IPS-20b (cell line): ENCODE measurements at regions not wholly inside any gene's neighbourhood (a gene's known extent, or its start where the extent isn't known, plus 50 kb on each side); places are given as distances from the start of the nearest gene placed in this dataset.
A peak's percentile ranks its signal among the peaks of the same experiment; 100 is the strongest.
"Not testable (repeated sequence)": the region's sequence is repeated elsewhere in the genome, so short reads cannot be mapped to it uniquely, and the experiment has no call there.

ENCODE experiments used
- H3K27ac ChIP-seq: one replicate; pipeline ENCODE4 v1.5.1; 2013; ENCODE audit warnings: low read length
- H3K27me3 ChIP-seq: 2 replicates; pipeline ENCODE4 v1.6.1; 2013; ENCODE audit warnings: mild to moderate bottlenecking, low read length, inconsistent platforms; ENCODE audit not compliant: insufficient read depth
- H3K36me3 ChIP-seq: 2 replicates; pipeline ENCODE4 v1.6.1; 2013; ENCODE audit warnings: low read depth, mild to moderate bottlenecking, inconsistent platforms, low read length, moderate library complexity; ENCODE audit not compliant: insufficient read depth
- H3K4me1 ChIP-seq: 2 replicates; pipeline ENCODE4 v1.6.1; 2013; ENCODE audit warnings: mild to moderate bottlenecking, control low read depth, inconsistent platforms, low read length, moderate library complexity; ENCODE audit not compliant: insufficient read depth
- H3K4me3 ChIP-seq: 2 replicates; pipeline ENCODE4 v1.5.1; 2013; ENCODE audit warnings: mild to moderate bottlenecking, low read length, inconsistent platforms
- H3K9ac ChIP-seq: 2 replicates; pipeline ENCODE4 v1.6.1; 2013; ENCODE audit warnings: low read depth, mild to moderate bottlenecking, inconsistent platforms, low read length, moderate library complexity
- H3K9me3 ChIP-seq: 2 replicates; pipeline ENCODE4 v1.6.1; 2013; ENCODE audit warnings: mild to moderate bottlenecking, low read depth, low read length, inconsistent platforms; ENCODE audit not compliant: insufficient read depth

GRCh38 chr1:143667730-143668129 is 304.1 kb downstream of the FAM72C start:
- H3K9me3 ChIP-seq, result no peaks in the 10 kb centered on the region
- no peaks in the 10 kb centered on the region for H3K4me1 ChIP-seq
- H3K4me3 ChIP-seq, result no peak overlapping the region

DNA sequence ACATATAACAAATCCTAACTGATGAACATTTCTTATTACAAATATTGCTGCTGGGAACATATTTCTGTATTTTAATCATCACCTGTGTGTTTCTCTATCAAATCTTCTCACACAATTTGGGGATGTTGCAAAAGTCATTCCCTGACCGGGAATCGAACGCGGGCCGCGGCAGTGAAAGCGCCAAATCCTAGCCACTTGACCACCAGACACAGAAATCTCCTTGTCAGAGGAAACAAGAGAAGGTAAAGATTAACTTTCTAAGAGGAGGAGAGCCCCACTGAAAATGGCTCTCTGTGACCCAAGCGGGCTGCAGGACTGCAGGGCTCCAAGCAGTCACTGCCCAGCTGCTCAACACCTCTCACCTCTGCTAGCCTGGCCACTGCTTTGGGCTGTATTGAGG is 304.9 kb downstream of the FAM72C start:
- no peak overlapping the region for H3K9ac ChIP-seq
- peaks cover 100% of the 10 kb centered on the region for H3K27me3 ChIP-seq
- no peaks in the 10 kb centered on the region for H3K9me3 ChIP-seq

More at GRCh38 chr1:143667730-143668129, 304.1 kb downstream of the FAM72C start:
- peaks cover 100% of the 10 kb centered on the region for H3K27me3 ChIP-seq
- no peak overlapping the region for H3K27ac ChIP-seq
- H3K36me3 ChIP-seq, result no peaks in the 10 kb centered on the region
- H3K9ac ChIP-seq, result no peak overlapping the region

GRCh38 chr1:143665606-143666005 is 306.2 kb downstream of the FAM72C start:
- Histone ChIP-seq H3K36me3 (no peaks in the 10 kb centered on the region), H3K27me3 (peaks cover 100% of the 10 kb centered on the region), H3K4me1 (no peaks in the 10 kb centered on the region), H3K9ac (no peak overlapping the region), H3K4me3 (no peak overlapping the region), H3K9me3 (no peaks in the 10 kb centered on the region), H3K27ac (no peak overlapping the region)

More for the DNA sequence above, 304.9 kb downstream of the FAM72C start:
- Histone ChIP-seq H3K4me1 (no peaks in the 10 kb centered on the region), H3K4me3 (no peak overlapping the region), H3K36me3 (no peaks in the 10 kb centered on the region), H3K27ac (no peak overlapping the region)

DNA sequence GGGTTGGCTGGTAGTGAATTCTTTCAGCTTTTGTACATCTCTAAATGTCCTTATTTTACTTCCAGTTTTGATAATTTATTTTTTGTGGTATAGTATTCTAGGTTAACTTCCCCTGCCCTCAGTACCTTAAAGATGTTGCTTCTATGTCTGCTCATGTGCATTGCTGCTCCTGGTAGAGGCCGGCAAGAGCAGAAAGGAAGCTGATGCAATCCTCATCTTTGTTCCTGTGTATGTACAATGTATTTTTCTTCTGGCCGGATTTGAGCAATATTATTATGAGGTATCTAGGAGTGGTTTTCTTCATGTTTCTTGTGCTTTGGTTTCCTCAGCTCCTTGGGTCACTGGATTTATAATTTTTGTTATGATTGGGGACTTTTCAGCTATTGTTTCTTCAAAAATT is 308.7 kb downstream of the FAM72C start:
- not testable (repeated sequence) for H3K4me1 ChIP-seq, H3K9me3 ChIP-seq

GRCh38 chr1:143661418-143662101 is 310.2 kb downstream of the FAM72C start:
- no peak overlapping the region for H3K27ac ChIP-seq
- H3K9me3 ChIP-seq, result no peaks in the 10 kb centered on the region
- no peaks in the 10 kb centered on the region for H3K4me1 ChIP-seq
- no peak overlapping the region for H3K9ac ChIP-seq
- peak overlapping the region; percentile 71 for H3K4me3 ChIP-seq
- peaks cover 100% of the 10 kb centered on the region for H3K27me3 ChIP-seq
- no peaks in the 10 kb centered on the region for H3K36me3 ChIP-seq

More for the DNA sequence above, 308.7 kb downstream of the FAM72C start:
- H3K36me3 ChIP-seq, H3K4me3 ChIP-seq, H3K27ac ChIP-seq, H3K9ac ChIP-seq: not testable (repeated sequence)
- H3K27me3 ChIP-seq, result peaks cover 100% of the 10 kb centered on the region

DNA sequence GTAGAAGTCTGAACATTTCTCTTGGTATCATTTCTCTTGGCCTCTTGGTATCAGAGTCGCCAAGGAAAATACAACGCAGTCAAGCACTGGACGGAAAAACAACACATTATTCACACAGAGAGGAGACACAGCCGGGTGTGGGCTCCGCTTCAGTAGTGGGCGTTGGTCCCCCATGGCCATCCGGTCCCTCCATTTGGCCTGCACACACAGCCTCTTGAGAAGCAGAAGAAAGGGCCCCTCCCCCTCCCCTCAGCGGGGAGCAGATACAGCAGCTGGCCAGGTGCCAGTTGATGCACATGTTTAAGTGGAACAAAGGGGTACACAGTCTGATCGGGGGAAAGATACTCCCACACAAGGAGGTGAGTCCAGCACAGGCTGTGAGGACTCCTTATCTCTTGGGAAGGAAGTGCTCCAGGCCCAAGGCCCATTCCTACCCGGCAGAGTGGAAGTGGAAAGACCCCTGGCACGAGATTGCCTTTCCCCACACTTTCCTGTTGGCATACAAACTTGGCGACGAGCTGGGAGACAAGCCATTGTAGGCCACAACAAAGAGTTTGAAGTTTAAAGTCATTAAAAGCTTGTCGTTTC is 311.3 kb downstream of the FAM72C start:
- H3K27ac ChIP-seq, result no peak overlapping the region
- H3K27me3 ChIP-seq, result peaks cover 100% of the 10 kb centered on the region
- H3K36me3 ChIP-seq, result no peaks in the 10 kb centered on the region
- H3K4me3 ChIP-seq, result no peak overlapping the region
- peaks cover 6% of the 10 kb centered on the region; the same call in 1 of the 2 replicates for H3K9me3 ChIP-seq
- no peak overlapping the region for H3K9ac ChIP-seq
- H3K4me1 ChIP-seq, result no peaks in the 10 kb centered on the region

DNA sequence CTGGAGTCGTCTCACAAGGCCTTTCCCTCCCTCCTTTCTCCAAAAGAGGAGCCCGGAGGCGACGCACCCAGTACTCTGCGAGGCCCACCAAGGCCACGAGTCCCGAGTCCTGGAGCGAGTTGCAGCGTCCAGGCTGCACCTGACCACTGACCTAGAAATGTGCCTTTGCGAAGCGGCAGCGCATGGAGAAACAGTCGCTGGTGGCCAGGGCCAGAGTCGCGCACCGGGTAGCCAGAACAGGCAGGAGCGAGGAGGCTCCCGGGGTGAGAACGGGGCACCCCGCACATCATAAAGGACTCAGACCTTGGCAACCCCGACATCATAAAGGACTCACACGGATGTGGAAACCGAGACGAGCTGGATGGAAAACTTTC is 318.4 kb downstream of the FAM72C start:
- H3K9ac ChIP-seq, result no peak overlapping the region
- no peaks in the 10 kb centered on the region for H3K4me1 ChIP-seq
- no peak overlapping the region for H3K4me3 ChIP-seq
- peaks cover 25% of the 10 kb centered on the region; the same call in 1 of the 2 replicates for H3K9me3 ChIP-seq
- H3K36me3 ChIP-seq, result no peaks in the 10 kb centered on the region
- H3K27me3 ChIP-seq, result peaks cover 100% of the 10 kb centered on the region
- no peak overlapping the region for H3K27ac ChIP-seq

DNA sequence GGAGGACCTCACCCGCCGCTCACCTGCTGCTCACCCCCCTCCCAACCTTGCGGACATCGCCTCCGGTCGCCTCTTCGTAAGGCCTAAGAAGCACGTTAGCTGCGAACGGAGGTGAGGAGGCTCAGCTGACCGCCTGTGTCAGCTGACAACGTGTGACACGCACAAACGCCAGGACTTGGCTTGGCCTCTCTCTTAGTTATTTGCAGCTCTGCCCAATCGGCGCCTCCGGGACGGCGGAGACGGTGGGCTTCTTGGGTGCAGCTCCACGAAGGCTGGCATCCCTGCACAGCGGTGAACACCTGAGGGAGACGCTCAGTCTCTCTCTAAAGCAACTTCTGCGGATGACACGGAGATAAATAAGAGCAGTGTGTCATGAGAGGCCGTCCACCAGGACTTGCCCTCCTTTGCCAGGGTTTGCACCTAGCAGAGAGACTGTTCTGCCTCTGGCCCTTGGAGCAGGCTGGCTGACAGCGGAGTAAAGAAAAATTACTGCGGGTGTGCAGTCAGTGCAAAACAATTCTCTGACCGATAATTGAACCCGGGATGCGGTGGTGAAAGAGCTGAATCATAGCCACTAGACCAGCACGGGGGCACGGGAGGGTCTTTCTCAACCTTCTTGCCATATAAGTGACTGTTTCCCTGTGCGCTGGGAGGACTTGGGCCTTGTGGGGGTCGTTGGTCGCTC is 318.9 kb downstream of the FAM72C start:
- H3K4me3 ChIP-seq, result no peak overlapping the region
- H3K4me1 ChIP-seq, result no peaks in the 10 kb centered on the region
- peaks cover 25% of the 10 kb centered on the region; the same call in 1 of the 2 replicates for H3K9me3 ChIP-seq
- peaks cover 100% of the 10 kb centered on the region for H3K27me3 ChIP-seq
- H3K36me3 ChIP-seq, result no peaks in the 10 kb centered on the region
- H3K27ac ChIP-seq, result no peak overlapping the region
- H3K9ac ChIP-seq, result no peak overlapping the region

DNA sequence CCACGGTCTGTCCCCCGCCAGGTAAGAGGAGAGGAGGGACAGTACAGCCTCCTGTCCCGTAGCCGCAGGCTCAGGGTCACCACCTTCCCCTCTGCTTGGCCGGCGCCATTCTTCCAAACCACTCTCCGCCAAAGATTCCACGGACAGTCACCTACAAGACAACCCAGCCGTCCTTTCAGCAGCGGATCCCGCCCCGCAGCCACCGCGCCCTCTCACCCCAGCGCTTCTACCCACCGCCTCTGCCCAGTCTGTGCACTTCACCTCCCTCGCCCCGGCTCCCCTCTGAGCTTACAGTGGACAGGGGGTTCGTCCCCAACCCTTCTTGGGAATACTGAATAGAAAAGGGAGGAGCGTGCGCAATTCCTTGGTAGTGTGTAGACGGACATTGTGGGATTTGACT is 319.6 kb downstream of the FAM72C start:
- no peak overlapping the region for H3K9ac ChIP-seq
- peaks cover 99% of the 10 kb centered on the region for H3K27me3 ChIP-seq
- no peaks in the 10 kb centered on the region for H3K4me1 ChIP-seq
- peaks cover 25% of the 10 kb centered on the region; the same call in 1 of the 2 replicates for H3K9me3 ChIP-seq
- peak overlapping the region; percentile 34; the same call in 1 of the 2 replicates for H3K4me3 ChIP-seq
- H3K27ac ChIP-seq, result no peak overlapping the region
- no peaks in the 10 kb centered on the region for H3K36me3 ChIP-seq

- H3K9ac ChIP-seq, result no peak overlapping the region
- no peaks in the 10 kb centered on the region for H3K4me1 ChIP-seq
- peak overlapping the region; percentile 34 for H3K4me3 ChIP-seq
- H3K36me3 ChIP-seq, result no peaks in the 10 kb centered on the region
- no peak overlapping the region for H3K27ac ChIP-seq
- H3K9me3 ChIP-seq, result peaks cover 25% of the 10 kb centered on the region; the same call in 1 of the 2 replicates
- H3K27me3 ChIP-seq, result peaks cover 99% of the 10 kb centered on the region
These were observed 320.3 kb downstream of the FAM72C start for GRCh38 chr1:143651350-143651992.

- not testable (repeated sequence) for H3K9me3 ChIP-seq, H3K4me1 ChIP-seq, H3K9ac ChIP-seq, H3K36me3 ChIP-seq, H3K27ac ChIP-seq, H3K4me3 ChIP-seq
- peaks cover 94% of the 10 kb centered on the region for H3K27me3 ChIP-seq
These were observed 327.8 kb downstream of the FAM72C start for GRCh38 chr1:143644035-143644434.
